ENCODE measurements at regions not wholly inside any gene's neighbourhood (a gene's known extent, or its start where the extent isn't known, plus 50 kb on each side); places are given as distances from the start of the nearest gene placed in this dataset.

- Histone ChIP-seq H3K9me3 (no peaks in the 10 kb centered on the region), H3K27ac (no peak overlapping the region), H3K4me3 (no peak overlapping the region), H3K36me3 (no peaks in the 10 kb centered on the region), H3K27me3 (no peaks in the 10 kb centered on the region), H3K4me1 (no peaks in the 10 kb centered on the region)
- intact Hi-C loops (cut with DNase I) = no loop called here
- TF ChIP-seq POLR2AphosphoS5 (IDR thresholded peaks at IDR 0.05; ENCODE audit: insufficient read depth in 1 of 2, low read depth in 1 of 2) (no peak), POLR2A (IDR thresholded peaks at IDR 0.05) (no peak)
- no peak for DNase-seq (ENCODE audit: extremely low spot score in 2 of 2)
Observed at GRCh38 chr2:103781313-103781712, 1019.5 kb downstream of the TMEM182 start.

- no peak for DNase-seq (ENCODE audit: extremely low spot score in 2 of 2)
- Histone ChIP-seq H3K4me3 (no peak overlapping the region), H3K27ac (no peak overlapping the region), H3K9me3 (no peaks in the 10 kb centered on the region), H3K4me1 (no peaks in the 10 kb centered on the region), H3K36me3 (no peaks in the 10 kb centered on the region), H3K27me3 (no peaks in the 10 kb centered on the region)
- intact Hi-C loops (cut with DNase I) = no loop called here
- TF ChIP-seq CTCF (IDR thresholded peaks at IDR 0.05) = no peak
- no peak for TF ChIP-seq POLR2A (IDR thresholded peaks at IDR 0.05)
Observed at GRCh38 chr2:103784261-103784660, 1022.4 kb downstream of the TMEM182 start.

GRCh38 chr2:103785432-103785831 lies 1023.6 kb downstream of the TMEM182 start:
- Histone ChIP-seq H3K4me1 (no peaks in the 10 kb centered on the region), H3K27ac (no peak overlapping the region), H3K4me3 (no peak overlapping the region), H3K27me3 (no peaks in the 10 kb centered on the region), H3K36me3 (no peaks in the 10 kb centered on the region), H3K9me3 (no peaks in the 10 kb centered on the region)
- intact Hi-C loops (cut with DNase I) = no loop called here
- no peak for TF ChIP-seq CTCF (IDR thresholded peaks at IDR 0.05)
- TF ChIP-seq POLR2A (IDR thresholded peaks at IDR 0.05) = no peak
- no peak for TF ChIP-seq POLR2AphosphoS5 (IDR thresholded peaks at IDR 0.05; ENCODE audit: insufficient read depth in 1 of 2, low read depth in 1 of 2)
- no peak for DNase-seq (ENCODE audit: extremely low spot score in 2 of 2)

GRCh38 chr2:103785956-103786355 lies 1024.1 kb downstream of the TMEM182 start:
- no peak overlapping the region for H3K4me3 ChIP-seq
- intact Hi-C loops (cut with DNase I) = no loop called here
- H3K36me3 ChIP-seq = no peaks in the 10 kb centered on the region
- no peak for TF ChIP-seq POLR2A (IDR thresholded peaks at IDR 0.05)
- no peak for TF ChIP-seq CTCF (IDR thresholded peaks at IDR 0.05)
- TF ChIP-seq POLR2AphosphoS5 (IDR thresholded peaks at IDR 0.05; ENCODE audit: insufficient read depth in 1 of 2, low read depth in 1 of 2) = no peak
- H3K27me3 ChIP-seq = no peaks in the 10 kb centered on the region
- H3K9me3 ChIP-seq = no peaks in the 10 kb centered on the region
- no peak for DNase-seq (ENCODE audit: extremely low spot score in 2 of 2)
- no peak overlapping the region for H3K27ac ChIP-seq
- no peaks in the 10 kb centered on the region for H3K4me1 ChIP-seq

- H3K4me1 ChIP-seq = no peaks in the 10 kb centered on the region
- H3K4me3 ChIP-seq = no peak overlapping the region
- DNase-seq (ENCODE audit: extremely low spot score in 2 of 2) = no peak
- no peak for TF ChIP-seq POLR2A (IDR thresholded peaks at IDR 0.05)
- TF ChIP-seq CTCF (IDR thresholded peaks at IDR 0.05) = no peak
- no peak for TF ChIP-seq POLR2AphosphoS5 (IDR thresholded peaks at IDR 0.05; ENCODE audit: insufficient read depth in 1 of 2, low read depth in 1 of 2)
- no peaks in the 10 kb centered on the region for H3K9me3 ChIP-seq
- intact Hi-C loops (cut with DNase I) = no loop called here
- no peak overlapping the region for H3K27ac ChIP-seq
- no peaks in the 10 kb centered on the region for H3K27me3 ChIP-seq
- no peaks in the 10 kb centered on the region for H3K36me3 ChIP-seq
Observed at GRCh38 chr2:103788389-103788788, 1026.6 kb downstream of the TMEM182 start.

GRCh38 chr2:103788951-103789350 lies 1027.1 kb downstream of the TMEM182 start:
- Histone ChIP-seq H3K27ac (no peak overlapping the region), H3K36me3 (no peaks in the 10 kb centered on the region), H3K27me3 (no peaks in the 10 kb centered on the region), H3K4me1 (no peaks in the 10 kb centered on the region), H3K9me3 (no peaks in the 10 kb centered on the region), H3K4me3 (no peak overlapping the region)
- TF ChIP-seq POLR2A (IDR thresholded peaks at IDR 0.05) (no peak), CTCF (IDR thresholded peaks at IDR 0.05) (no peak), POLR2AphosphoS5 (IDR thresholded peaks at IDR 0.05; ENCODE audit: insufficient read depth in 1 of 2, low read depth in 1 of 2) (no peak)
- intact Hi-C loops (cut with DNase I) = no loop called here
- DNase-seq (ENCODE audit: extremely low spot score in 2 of 2) = no peak
